ENCODE measurements at regions not wholly inside any gene's neighbourhood (a gene's known extent, or its start where the extent isn't known, plus 50 kb on each side); places are given as distances from the start of the nearest gene placed in this dataset.

- TF ChIP-seq CTCF (IDR thresholded peaks at IDR 0.05) = no peak
These were observed 66.7 kb downstream of the BARHL2 start for GRCh38 chr1:90650401-90650800.

GRCh38 chr1:90640325-90640724, 76.8 kb downstream of the BARHL2 start:
- TF ChIP-seq CTCF (IDR thresholded peaks at IDR 0.05) = no peak

GRCh38 chr1:90622666-90623065, 94.4 kb downstream of the BARHL2 start:
- no peak for TF ChIP-seq CTCF (IDR thresholded peaks at IDR 0.05)

- no peak for TF ChIP-seq CTCF (IDR thresholded peaks at IDR 0.05)
These were observed 95.1 kb downstream of the BARHL2 start for GRCh38 chr1:90621986-90622385.

- peak; percentile 53; the same call in 1 of the 2 replicates for TF ChIP-seq CTCF (IDR thresholded peaks at IDR 0.05)
These were observed 100.7 kb downstream of the BARHL2 start for GRCh38 chr1:90616395-90616794.

GRCh38 chr1:90614872-90615271, 102.2 kb downstream of the BARHL2 start:
- peak; percentile 20 for TF ChIP-seq CTCF (IDR thresholded peaks at IDR 0.05)

- no peak for TF ChIP-seq CTCF (IDR thresholded peaks at IDR 0.05)
These were observed 103.7 kb downstream of the BARHL2 start for GRCh38 chr1:90613371-90613770.

- TF ChIP-seq CTCF (IDR thresholded peaks at IDR 0.05) = no peak
These were observed 105.1 kb downstream of the BARHL2 start for GRCh38 chr1:90612033-90612432.
